RWPE2 (cell line): ENCODE measurements at regions not wholly inside any gene's neighbourhood (a gene's known extent, or its start where the extent isn't known, plus 50 kb on each side); places are given as distances from the start of the nearest gene placed in this dataset.

Experiments used
- ATAC-seq: fragments of 200-7000 bp; cut with Tn5 transposase; 3 replicates; pipeline ENCODE4 v1.9.1; 2021; ENCODE audit warnings: low read depth
- DNase-seq: peaks from one replicate; pipeline ENCODE4 v3.0.0-alpha.2; 2020; ENCODE audit warnings: low spot score
- H3K27ac ChIP-seq: fragments of 450-650 bp; 2 replicates; pipeline ENCODE4 v1.5.1; 2017; ENCODE audit warnings: mild to moderate bottlenecking; ENCODE audit not compliant: poor library complexity, severe bottlenecking
- H3K27me3 ChIP-seq: fragments of 250-450 bp; sonication (Bioruptor Pico); 2 replicates; pipeline ENCODE4 v1.5.1; 2021; ENCODE audit warnings: mild to moderate bottlenecking, moderate library complexity; ENCODE audit not compliant: insufficient read depth, poor library complexity, severe bottlenecking
- H3K36me3 ChIP-seq: fragments of 250-450 bp; sonication (Bioruptor Pico); 2 replicates; pipeline ENCODE4 v1.5.1; 2020; ENCODE audit warnings: low read depth, mild to moderate bottlenecking, moderate library complexity
- H3K4me1 ChIP-seq: fragments of 250-450 bp; sonication (Bioruptor Pico); 2 replicates; pipeline ENCODE4 v1.5.1; 2021; ENCODE audit warnings: mild to moderate bottlenecking, moderate library complexity; ENCODE audit not compliant: insufficient read depth, poor library complexity, severe bottlenecking
- H3K4me3 ChIP-seq: fragments of 250-450 bp; sonication (Bioruptor Pico); 2 replicates; pipeline ENCODE4 v1.5.1; 2021; ENCODE audit warnings: mild to moderate bottlenecking, moderate library complexity; ENCODE audit not compliant: severe bottlenecking
- H3K9me3 ChIP-seq: fragments of 250-450 bp; sonication (Bioruptor Pico); 2 replicates; pipeline ENCODE4 v1.5.1; 2021; ENCODE audit warnings: mild to moderate bottlenecking, moderate library complexity; ENCODE audit not compliant: severe bottlenecking
- TF ChIP-seq, protein P1 (sequence below): fragments of 450-650 bp; IDR thresholded peaks from one replicate; pipeline ENCODE4 v1.5.1; 2017; ENCODE audit warnings: mild to moderate bottlenecking, moderate library complexity; ENCODE audit not compliant: poor library complexity, severe bottlenecking

DNA sequence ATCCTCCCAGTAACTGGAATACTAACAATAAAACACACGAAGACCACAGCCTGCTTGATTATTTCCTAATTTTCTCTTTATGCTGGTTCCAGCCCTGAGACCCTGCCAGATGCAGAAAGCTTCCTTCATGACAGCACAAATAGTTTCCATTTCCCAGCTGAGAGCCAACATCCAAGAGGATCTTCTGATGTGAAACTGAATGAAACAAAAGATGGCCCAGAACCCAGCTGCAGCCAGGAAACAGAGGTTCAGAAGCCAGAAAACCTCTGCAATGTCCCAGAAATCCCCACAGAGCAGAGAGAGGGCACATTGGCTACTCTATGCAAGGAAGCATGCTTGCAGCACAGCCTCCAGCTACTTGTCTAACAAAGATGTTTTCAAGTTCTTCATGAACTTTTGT is 61.8 kb upstream of the PLEKHG1 start:
- no peak overlapping the region for H3K4me3 ChIP-seq
- ATAC-seq = no peak

DNA sequence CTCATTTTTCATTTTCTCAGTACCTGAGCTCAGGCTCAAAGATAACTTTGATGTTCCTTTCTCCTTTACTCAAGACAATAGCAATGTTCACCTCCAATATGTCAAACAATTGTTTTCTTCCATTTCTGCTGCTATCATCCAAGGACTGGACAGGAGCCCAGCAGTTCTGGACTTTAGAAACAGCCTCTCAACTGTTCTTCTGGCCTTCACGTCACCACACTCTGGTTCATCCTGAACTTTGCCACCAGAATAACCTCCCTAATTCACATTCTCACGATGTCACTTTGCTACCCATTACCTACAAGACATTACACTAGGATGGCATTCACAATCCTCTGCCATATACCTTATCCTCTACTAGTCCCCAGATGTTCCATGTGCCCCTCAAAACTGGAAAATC is 60.6 kb upstream of the PLEKHG1 start:
- H3K4me1 ChIP-seq = no peaks in the 10 kb centered on the region
- H3K36me3 ChIP-seq = no peaks in the 10 kb centered on the region
- H3K27ac ChIP-seq = no peak overlapping the region
- H3K27me3 ChIP-seq = no peaks in the 10 kb centered on the region
- no peak for ATAC-seq
- DNase-seq = no peak
- no peaks in the 10 kb centered on the region for H3K9me3 ChIP-seq
- no peak overlapping the region for H3K4me3 ChIP-seq
- TF ChIP-seq, protein P1, sequence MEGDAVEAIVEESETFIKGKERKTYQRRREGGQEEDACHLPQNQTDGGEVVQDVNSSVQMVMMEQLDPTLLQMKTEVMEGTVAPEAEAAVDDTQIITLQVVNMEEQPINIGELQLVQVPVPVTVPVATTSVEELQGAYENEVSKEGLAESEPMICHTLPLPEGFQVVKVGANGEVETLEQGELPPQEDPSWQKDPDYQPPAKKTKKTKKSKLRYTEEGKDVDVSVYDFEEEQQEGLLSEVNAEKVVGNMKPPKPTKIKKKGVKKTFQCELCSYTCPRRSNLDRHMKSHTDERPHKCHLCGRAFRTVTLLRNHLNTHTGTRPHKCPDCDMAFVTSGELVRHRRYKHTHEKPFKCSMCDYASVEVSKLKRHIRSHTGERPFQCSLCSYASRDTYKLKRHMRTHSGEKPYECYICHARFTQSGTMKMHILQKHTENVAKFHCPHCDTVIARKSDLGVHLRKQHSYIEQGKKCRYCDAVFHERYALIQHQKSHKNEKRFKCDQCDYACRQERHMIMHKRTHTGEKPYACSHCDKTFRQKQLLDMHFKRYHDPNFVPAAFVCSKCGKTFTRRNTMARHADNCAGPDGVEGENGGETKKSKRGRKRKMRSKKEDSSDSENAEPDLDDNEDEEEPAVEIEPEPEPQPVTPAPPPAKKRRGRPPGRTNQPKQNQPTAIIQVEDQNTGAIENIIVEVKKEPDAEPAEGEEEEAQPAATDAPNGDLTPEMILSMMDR = no peak

More for the DNA sequence above, 61.8 kb upstream of the PLEKHG1 start:
- Histone ChIP-seq H3K9me3 (no peaks in the 10 kb centered on the region), H3K27ac (no peak overlapping the region), H3K36me3 (no peaks in the 10 kb centered on the region), H3K27me3 (no peaks in the 10 kb centered on the region), H3K4me1 (no peaks in the 10 kb centered on the region)
- TF ChIP-seq, protein P1 = no peak
- DNase-seq = no peak

GRCh38 chr6:150539568-150539967 is 60.1 kb upstream of the PLEKHG1 start:
- H3K9me3 ChIP-seq = no peaks in the 10 kb centered on the region
- DNase-seq (no peak), ATAC-seq (0 out of 3 replicates have a peak, but pooled peaks have one; percentile 19)
- H3K36me3 ChIP-seq = no peaks in the 10 kb centered on the region
- no peak overlapping the region for H3K4me3 ChIP-seq
- H3K4me1 ChIP-seq = no peaks in the 10 kb centered on the region
- TF ChIP-seq, protein P1 = no peak
- H3K27me3 ChIP-seq = no peaks in the 10 kb centered on the region
- no peak overlapping the region for H3K27ac ChIP-seq

- ATAC-seq (no peak), DNase-seq (no peak)
- Histone ChIP-seq H3K4me1 (no peaks in the 10 kb centered on the region), H3K27me3 (peaks cover 3% of the 10 kb centered on the region), H3K36me3 (no peaks in the 10 kb centered on the region), H3K27ac (no peak overlapping the region), H3K9me3 (no peaks in the 10 kb centered on the region), H3K4me3 (no peak overlapping the region)
- TF ChIP-seq, protein P1 = no peak
Measured at GRCh38 chr6:150541576-150541975, 58.1 kb upstream of the PLEKHG1 start.

GRCh38 chr6:150543178-150543577 is 56.5 kb upstream of the PLEKHG1 start:
- no peak for DNase-seq
- no peak for ATAC-seq
- Histone ChIP-seq H3K27me3 (peaks cover 3% of the 10 kb centered on the region), H3K4me1 (no peaks in the 10 kb centered on the region), H3K27ac (no peak overlapping the region), H3K9me3 (no peaks in the 10 kb centered on the region), H3K36me3 (no peaks in the 10 kb centered on the region), H3K4me3 (no peak overlapping the region)
- TF ChIP-seq, protein P1 = no peak
